ENCODE measurements at regions not wholly inside any gene's neighbourhood (a gene's known extent, or its start where the extent isn't known, plus 50 kb on each side); places are given as distances from the start of the nearest gene placed in this dataset.
"Not testable (repeated sequence)": the region's sequence is repeated elsewhere in the genome, so short reads cannot be mapped to it uniquely, and the experiment has no call there.

GRCh38 chr20:61099806-61100205 lies 152.3 kb upstream of the CDH4 start:
- Histone ChIP-seq H3K27me3 (ENCODE audit: control insufficient read depth, insufficient read depth, low read length) (no peaks in the 10 kb centered on the region), H3K4me3 (ENCODE audit: low read depth, low read length) (no peak overlapping the region), H3K36me3 (ENCODE audit: control insufficient read depth, insufficient read depth, low read length) (no peaks in the 10 kb centered on the region)
- DNase-seq (ENCODE audit: low read depth) = no peak
- TF ChIP-seq CTCF (IDR thresholded peaks at IDR 0.05; ENCODE audit: insufficient read depth, low read depth, low read length) = no peak
- ChIA-PET CTCF (no interaction called here), POLR2A (no interaction called here)

GRCh38 chr20:61100489-61100888 lies 151.6 kb upstream of the CDH4 start:
- no peak for TF ChIP-seq CTCF (IDR thresholded peaks at IDR 0.05; ENCODE audit: insufficient read depth, low read depth, low read length)
- POLR2A ChIA-PET = no interaction called here

GRCh38 chr20:61101321-61101720 lies 150.7 kb upstream of the CDH4 start:
- H3K36me3 ChIP-seq (ENCODE audit: control insufficient read depth, insufficient read depth, low read length); DNase-seq (ENCODE audit: low read depth); CTCF ChIA-PET; POLR2A ChIA-PET; H3K4me3 ChIP-seq (ENCODE audit: low read depth, low read length); H3K27me3 ChIP-seq (ENCODE audit: control insufficient read depth, insufficient read depth, low read length): not testable (repeated sequence)

More at GRCh38 chr20:61100489-61100888, 151.6 kb upstream of the CDH4 start:
- Histone ChIP-seq H3K27me3 (ENCODE audit: control insufficient read depth, insufficient read depth, low read length) (no peaks in the 10 kb centered on the region), H3K36me3 (ENCODE audit: control insufficient read depth, insufficient read depth, low read length) (no peaks in the 10 kb centered on the region), H3K4me3 (ENCODE audit: low read depth, low read length) (no peak overlapping the region)
- DNase-seq (ENCODE audit: low read depth) = no peak
- CTCF ChIA-PET = no interaction called here

- Histone ChIP-seq H3K4me3 (ENCODE audit: low read depth, low read length) (no peak overlapping the region), H3K27me3 (ENCODE audit: control insufficient read depth, insufficient read depth, low read length) (no peaks in the 10 kb centered on the region), H3K36me3 (ENCODE audit: control insufficient read depth, insufficient read depth, low read length) (no peaks in the 10 kb centered on the region)
- TF ChIP-seq CTCF (IDR thresholded peaks at IDR 0.05; ENCODE audit: insufficient read depth, low read depth, low read length) = no peak
- ChIA-PET CTCF (no interaction called here), POLR2A (no interaction called here)
- DNase-seq (ENCODE audit: low read depth) = no peak
Measured at GRCh38 chr20:61104232-61104631, 147.8 kb upstream of the CDH4 start.

- POLR2A ChIA-PET = no interaction called here
- Histone ChIP-seq H3K27me3 (ENCODE audit: control insufficient read depth, insufficient read depth, low read length) (no peaks in the 10 kb centered on the region), H3K36me3 (ENCODE audit: control insufficient read depth, insufficient read depth, low read length) (no peaks in the 10 kb centered on the region), H3K4me3 (ENCODE audit: low read depth, low read length) (no peak overlapping the region)
- TF ChIP-seq CTCF (IDR thresholded peaks at IDR 0.05; ENCODE audit: insufficient read depth, low read depth, low read length) = no peak
- no peak for DNase-seq (ENCODE audit: low read depth)
- CTCF ChIA-PET = no interaction called here
Measured at GRCh38 chr20:61105395-61105794, 146.7 kb upstream of the CDH4 start.

GRCh38 chr20:61106438-61106837 lies 145.6 kb upstream of the CDH4 start:
- Histone ChIP-seq H3K4me3 (ENCODE audit: low read depth, low read length) (no peak overlapping the region), H3K36me3 (ENCODE audit: control insufficient read depth, insufficient read depth, low read length) (no peaks in the 10 kb centered on the region), H3K27me3 (ENCODE audit: control insufficient read depth, insufficient read depth, low read length) (no peaks in the 10 kb centered on the region)
- no peak for TF ChIP-seq CTCF (IDR thresholded peaks at IDR 0.05; ENCODE audit: insufficient read depth, low read depth, low read length)
- DNase-seq (ENCODE audit: low read depth) = no peak
- ChIA-PET CTCF (interaction anchor here (1.3 kb wide), 1 partner anchor 122 kb away, joined by 3 read pairs; no protein-coding TSS in a partner anchor), POLR2A (no interaction called here)
